ENCODE measurements at regions not wholly inside any gene's neighbourhood (a gene's known extent, or its start where the extent isn't known, plus 50 kb on each side); places are given as distances from the start of the nearest gene placed in this dataset.

DNA sequence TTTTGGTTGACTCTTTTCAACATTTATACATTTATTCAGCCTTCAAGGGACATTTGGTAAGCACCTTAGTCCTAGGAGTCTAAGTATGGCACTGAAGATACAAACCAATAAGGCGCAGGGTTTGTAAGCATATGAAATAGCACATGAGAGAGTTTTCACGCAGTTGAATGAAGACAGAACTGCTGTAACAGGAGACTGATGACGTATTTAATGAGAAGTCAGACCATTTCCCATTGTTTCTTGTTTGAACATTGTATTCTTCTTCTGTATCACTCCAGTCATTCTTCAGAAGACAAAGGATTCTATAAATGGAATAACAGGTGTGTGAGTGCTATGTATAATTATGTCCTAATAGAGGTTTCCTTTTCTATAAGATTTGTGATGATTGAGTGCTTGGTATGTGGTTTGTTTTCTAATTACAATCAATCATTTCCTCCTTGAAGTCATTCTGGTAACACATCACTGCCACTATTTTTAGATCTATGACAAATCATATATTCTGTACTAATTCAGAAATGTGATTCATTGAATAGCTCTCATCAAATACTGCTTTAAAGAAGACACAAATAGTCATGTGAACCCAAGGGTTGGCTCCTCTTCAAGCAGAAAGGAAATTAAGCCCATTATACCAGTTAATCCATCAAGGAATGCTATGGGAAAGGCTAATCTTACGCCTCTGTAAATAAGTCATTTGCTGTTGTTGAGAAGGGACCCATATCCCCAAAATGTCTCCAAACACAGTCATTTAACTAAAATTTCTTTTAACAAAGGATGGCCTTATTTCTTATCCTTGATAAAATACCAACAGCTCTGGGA lies 222.8 kb upstream of the NBEA start:
- TF ChIP-seq POLR2A (IDR thresholded peaks at IDR 0.05; ENCODE audit: low read depth, low read length): no peak
- TF ChIP-seq POLR2AphosphoS5 (IDR thresholded peaks at IDR 0.05; ENCODE audit: low read depth, low read length): no peak
- TF ChIP-seq TAF1 (IDR thresholded peaks at IDR 0.05; ENCODE audit: borderline replicate concordance, low read depth, low read length): no peak
